ENCODE measurements at regions not wholly inside any gene's neighbourhood (a gene's known extent, or its start where the extent isn't known, plus 50 kb on each side); places are given as distances from the start of the nearest gene placed in this dataset.

DNA sequence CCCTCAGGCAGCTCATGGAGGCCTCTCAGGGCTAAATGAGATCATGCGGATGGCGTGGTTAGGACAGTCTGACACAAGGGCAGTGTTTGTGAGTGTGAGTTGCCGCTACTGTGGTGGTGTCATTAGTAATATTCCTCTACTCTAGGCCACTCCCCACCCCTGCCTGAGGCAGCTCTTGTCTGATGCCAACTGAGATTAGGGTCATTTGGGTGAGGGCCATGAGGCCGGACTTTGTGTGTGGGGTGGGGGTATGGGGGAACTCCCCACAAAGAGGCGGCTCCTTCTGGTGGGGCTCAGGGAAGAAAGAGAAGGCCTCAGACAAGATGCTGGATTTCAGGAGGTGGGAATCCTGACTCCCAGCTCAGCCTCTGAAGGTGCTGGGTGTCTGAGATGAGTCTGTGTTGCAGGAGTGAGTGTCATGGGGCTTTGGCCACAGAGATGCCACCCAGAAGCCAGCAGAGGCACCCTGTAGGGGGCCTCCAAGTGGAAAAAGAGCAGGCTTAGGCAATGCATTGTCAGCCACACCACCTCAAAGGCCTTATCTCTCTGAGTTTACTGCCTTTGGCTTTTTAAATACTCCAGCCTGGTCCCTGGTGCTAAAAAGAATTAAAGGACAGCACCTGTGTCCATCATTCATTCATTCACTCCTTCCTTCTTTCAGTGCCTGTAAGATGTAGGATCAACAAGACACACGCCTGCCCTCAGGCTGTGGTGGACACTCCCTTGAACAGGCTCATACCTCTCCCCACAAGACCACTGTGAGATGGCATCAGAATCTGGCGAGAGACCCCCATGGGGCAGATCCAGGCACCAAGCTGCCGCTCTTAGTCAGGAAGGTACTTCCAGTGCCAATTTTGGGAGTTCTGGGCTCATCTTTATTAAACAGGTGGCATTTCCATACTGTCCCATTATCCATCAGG is 175.2 kb downstream of the MRPL14 start (continued):
- TF ChIP-seq ZNF583 (CRISPR knock-in tag; IDR thresholded peaks at IDR 0.05) (0 out of 2 replicates have a peak, but pooled peaks have one; percentile 27), FOXA3 (CRISPR knock-in tag; conservative IDR thresholded peaks at IDR 0.05 in 1 of 2, IDR thresholded peaks at IDR 0.05 in 1 of 2) (no peak), ETS2 (tag; IDR thresholded peaks at IDR 0.05; ENCODE audit: borderline replicate concordance, poor library complexity, severe bottlenecking) (no peak), MTF1 (CRISPR knock-in tag; IDR thresholded peaks at IDR 0.05; ENCODE audit: borderline replicate concordance) (no peak), ZFP1 (CRISPR knock-in tag; IDR thresholded peaks at IDR 0.05) (no peak), MTA3 (IDR thresholded peaks at IDR 0.05; ENCODE audit: borderline replicate concordance) (no peak), ZC3H4 (CRISPR knock-in tag; IDR thresholded peaks at IDR 0.05; ENCODE audit: borderline replicate concordance) (no peak), ZNF165 (CRISPR knock-in tag; IDR thresholded peaks at IDR 0.05; ENCODE audit: borderline replicate concordance) (0 out of 2 replicates have a peak, but pooled peaks have one; percentile 25), ZNF143 (CRISPR knock-in tag; IDR thresholded peaks at IDR 0.05) (no peak), TAF1 (IDR thresholded peaks at IDR 0.05; ENCODE audit: control insufficient read depth, extremely low read depth, insufficient read depth, low read length, severe bottlenecking) (no peak), GATA2 (CRISPR knock-in tag; IDR thresholded peaks at IDR 0.05) (0 out of 2 replicates have a peak, but pooled peaks have one; percentile 34)
- TF ChIP-seq, protein P1, sequence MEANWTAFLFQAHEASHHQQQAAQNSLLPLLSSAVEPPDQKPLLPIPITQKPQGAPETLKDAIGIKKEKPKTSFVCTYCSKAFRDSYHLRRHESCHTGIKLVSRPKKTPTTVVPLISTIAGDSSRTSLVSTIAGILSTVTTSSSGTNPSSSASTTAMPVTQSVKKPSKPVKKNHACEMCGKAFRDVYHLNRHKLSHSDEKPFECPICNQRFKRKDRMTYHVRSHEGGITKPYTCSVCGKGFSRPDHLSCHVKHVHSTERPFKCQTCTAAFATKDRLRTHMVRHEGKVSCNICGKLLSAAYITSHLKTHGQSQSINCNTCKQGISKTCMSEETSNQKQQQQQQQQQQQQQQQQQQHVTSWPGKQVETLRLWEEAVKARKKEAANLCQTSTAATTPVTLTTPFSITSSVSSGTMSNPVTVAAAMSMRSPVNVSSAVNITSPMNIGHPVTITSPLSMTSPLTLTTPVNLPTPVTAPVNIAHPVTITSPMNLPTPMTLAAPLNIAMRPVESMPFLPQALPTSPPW (CRISPR knock-in tag; IDR thresholded peaks at IDR 0.05), result peak; percentile 59
- TF ChIP-seq, protein P2, sequence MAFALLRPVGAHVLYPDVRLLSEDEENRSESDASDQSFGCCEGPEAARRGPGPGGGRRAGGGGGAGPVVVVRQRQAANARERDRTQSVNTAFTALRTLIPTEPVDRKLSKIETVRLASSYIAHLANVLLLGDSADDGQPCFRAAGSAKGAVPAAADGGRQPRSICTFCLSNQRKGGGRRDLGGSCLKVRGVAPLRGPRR (CRISPR knock-in tag; IDR thresholded peaks at IDR 0.05), result no peak
- TF ChIP-seq, protein P3, sequence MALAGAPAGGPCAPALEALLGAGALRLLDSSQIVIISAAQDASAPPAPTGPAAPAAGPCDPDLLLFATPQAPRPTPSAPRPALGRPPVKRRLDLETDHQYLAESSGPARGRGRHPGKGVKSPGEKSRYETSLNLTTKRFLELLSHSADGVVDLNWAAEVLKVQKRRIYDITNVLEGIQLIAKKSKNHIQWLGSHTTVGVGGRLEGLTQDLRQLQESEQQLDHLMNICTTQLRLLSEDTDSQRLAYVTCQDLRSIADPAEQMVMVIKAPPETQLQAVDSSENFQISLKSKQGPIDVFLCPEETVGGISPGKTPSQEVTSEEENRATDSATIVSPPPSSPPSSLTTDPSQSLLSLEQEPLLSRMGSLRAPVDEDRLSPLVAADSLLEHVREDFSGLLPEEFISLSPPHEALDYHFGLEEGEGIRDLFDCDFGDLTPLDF (CRISPR knock-in tag; IDR thresholded peaks at IDR 0.05), result no peak
- TF ChIP-seq, protein P4, sequence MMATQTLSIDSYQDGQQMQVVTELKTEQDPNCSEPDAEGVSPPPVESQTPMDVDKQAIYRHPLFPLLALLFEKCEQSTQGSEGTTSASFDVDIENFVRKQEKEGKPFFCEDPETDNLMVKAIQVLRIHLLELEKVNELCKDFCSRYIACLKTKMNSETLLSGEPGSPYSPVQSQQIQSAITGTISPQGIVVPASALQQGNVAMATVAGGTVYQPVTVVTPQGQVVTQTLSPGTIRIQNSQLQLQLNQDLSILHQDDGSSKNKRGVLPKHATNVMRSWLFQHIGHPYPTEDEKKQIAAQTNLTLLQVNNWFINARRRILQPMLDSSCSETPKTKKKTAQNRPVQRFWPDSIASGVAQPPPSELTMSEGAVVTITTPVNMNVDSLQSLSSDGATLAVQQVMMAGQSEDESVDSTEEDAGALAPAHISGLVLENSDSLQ (IDR thresholded peaks at IDR 0.05), result no peak
- TF ChIP-seq, protein P5, sequence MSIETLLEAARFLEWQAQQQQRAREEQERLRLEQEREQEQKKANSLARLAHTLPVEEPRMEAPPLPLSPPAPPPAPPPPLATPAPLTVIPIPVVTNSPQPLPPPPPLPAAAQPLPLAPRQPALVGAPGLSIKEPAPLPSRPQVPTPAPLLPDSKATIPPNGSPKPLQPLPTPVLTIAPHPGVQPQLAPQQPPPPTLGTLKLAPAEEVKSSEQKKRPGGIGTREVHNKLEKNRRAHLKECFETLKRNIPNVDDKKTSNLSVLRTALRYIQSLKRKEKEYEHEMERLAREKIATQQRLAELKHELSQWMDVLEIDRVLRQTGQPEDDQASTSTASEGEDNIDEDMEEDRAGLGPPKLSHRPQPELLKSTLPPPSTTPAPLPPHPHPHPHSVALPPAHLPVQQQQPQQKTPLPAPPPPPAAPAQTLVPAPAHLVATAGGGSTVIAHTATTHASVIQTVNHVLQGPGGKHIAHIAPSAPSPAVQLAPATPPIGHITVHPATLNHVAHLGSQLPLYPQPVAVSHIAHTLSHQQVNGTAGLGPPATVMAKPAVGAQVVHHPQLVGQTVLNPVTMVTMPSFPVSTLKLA (conservative IDR thresholded peaks at IDR 0.05), result no peak

Measured in K562 (cell line).